ENCODE measurements at regions not wholly inside any gene's neighbourhood (a gene's known extent, or its start where the extent isn't known, plus 50 kb on each side); places are given as distances from the start of the nearest gene placed in this dataset.

DNA sequence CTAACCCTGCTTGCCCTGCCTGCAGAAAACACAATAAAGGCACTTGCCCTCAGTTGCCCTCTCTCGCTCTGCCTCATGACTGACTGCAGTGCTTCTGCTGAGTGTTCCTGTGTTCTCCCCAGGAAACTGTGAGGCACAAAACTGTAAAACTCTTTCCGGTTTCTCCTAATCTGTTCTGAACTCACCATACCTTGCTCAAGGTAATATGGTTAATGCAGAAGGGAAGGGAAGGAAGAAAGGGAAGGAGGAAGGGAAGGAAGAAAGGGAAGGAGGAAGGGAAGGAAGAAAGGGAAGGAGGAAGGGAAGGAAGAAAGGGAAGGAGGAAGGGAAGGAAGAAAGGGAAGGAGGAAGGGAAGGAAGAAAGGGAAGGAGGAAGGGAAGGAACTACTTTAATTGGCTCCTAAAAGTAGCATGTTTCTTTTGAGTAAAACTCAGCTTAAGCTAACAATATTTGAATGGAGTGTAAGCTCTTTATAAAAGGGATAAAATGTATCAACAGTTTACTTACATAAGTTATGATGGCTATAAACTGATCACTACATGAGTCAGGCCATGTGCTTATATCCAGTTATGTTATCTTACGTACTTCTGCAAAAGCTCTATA lies 334.0 kb upstream of the CLEC14A start:
- no peak for TF ChIP-seq ZFX (IDR thresholded peaks at IDR 0.05; ENCODE audit: borderline replicate concordance)
- TF ChIP-seq, protein P1, sequence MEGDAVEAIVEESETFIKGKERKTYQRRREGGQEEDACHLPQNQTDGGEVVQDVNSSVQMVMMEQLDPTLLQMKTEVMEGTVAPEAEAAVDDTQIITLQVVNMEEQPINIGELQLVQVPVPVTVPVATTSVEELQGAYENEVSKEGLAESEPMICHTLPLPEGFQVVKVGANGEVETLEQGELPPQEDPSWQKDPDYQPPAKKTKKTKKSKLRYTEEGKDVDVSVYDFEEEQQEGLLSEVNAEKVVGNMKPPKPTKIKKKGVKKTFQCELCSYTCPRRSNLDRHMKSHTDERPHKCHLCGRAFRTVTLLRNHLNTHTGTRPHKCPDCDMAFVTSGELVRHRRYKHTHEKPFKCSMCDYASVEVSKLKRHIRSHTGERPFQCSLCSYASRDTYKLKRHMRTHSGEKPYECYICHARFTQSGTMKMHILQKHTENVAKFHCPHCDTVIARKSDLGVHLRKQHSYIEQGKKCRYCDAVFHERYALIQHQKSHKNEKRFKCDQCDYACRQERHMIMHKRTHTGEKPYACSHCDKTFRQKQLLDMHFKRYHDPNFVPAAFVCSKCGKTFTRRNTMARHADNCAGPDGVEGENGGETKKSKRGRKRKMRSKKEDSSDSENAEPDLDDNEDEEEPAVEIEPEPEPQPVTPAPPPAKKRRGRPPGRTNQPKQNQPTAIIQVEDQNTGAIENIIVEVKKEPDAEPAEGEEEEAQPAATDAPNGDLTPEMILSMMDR (IDR thresholded peaks at IDR 0.05), result no peak

All from 22Rv1 (cell line).